Activated CD4-positive, alpha-beta T cell treated with anti-CD3 and anti-CD28 coated beads, Interleukin-10, Interleukin-2, amounts not matched to agents 100 ng/mL and 50 ng/mL, durations not matched to agents 16 hours and 8 hours (primary cell): ENCODE measurements at regions not wholly inside any gene's neighbourhood (a gene's known extent, or its start where the extent isn't known, plus 50 kb on each side); places are given as distances from the start of the nearest gene placed in this dataset.
"Not testable (repeated sequence)": the region's sequence is repeated elsewhere in the genome, so short reads cannot be mapped to it uniquely, and the experiment has no call there.

ENCODE experiments used
- DNase-seq: peaks from one replicate; pipeline ENCODE4 v3.0.0-alpha.2; 2020

DNA sequence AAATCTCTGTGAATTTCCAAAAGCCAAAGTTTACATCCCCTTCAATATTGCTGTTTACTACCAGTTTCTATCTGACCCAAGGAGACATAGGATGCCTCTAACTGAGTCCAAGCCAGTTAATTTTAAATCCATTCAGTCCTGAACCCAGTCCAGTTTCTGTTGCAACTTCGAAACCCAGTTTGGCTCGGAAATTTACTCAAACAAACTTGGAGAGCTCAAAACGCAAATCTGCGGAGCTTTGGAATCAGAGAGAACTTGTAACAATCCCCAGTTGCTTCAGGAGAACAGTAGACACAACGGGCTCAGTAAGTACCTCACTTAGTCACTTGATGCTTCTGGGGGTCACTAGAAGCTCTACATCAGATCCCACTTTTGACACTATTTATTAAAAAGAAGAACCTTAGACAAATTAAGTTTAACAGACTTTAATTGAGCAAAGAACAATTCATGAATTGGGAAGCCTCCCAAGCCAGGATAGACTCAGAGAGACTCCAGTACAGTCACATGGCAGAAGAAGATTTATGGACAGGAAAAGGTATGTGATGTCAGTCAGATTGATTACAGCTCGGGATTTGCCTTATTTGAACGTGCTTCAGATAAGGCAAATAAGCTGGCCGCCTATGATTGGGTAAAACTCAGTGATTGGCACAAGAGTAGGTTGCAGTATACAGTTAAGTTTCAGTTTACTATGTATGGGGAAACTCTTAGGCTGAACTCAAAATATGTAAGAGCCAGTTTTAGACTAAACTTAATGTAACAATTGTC lies 118.0 kb downstream of the RFPL4B start:
- no peak for DNase-seq

DNA sequence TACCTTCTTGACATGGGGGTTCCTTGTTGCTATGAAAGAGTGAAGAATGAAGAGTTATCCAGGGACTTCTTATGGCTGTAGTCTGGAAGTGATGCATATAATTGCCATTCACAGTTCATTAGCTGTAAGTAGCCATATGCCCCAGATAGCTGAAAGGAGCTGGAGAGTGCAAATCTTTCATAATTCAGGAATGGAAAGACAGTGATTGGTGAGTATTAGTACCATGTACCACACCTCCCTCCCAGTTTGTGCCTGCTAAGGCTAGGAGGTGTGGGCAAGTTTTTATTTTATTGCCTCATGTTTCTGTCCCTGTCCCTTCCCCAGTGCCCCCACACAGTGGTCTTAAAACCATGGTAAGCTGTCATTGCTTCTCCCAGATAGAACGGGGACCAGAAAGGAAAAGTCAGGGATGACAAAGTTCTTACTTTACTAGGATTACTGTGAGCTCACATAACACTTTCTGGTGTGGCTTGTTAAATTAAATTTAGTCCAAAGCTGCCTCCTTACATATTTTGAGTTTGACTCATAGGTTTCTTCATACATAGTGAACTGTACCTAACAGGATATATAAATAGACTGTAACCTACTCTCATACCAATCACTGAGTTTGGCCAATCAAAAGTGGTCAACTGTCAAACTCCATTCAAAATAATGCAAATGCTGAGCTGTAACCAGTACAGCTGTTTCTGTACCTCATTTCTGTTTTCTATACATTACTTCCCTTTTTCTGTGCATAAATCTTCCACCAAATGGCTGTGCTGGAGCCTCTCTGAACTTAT lies 119.4 kb downstream of the RFPL4B start:
- no peak for DNase-seq

DNA sequence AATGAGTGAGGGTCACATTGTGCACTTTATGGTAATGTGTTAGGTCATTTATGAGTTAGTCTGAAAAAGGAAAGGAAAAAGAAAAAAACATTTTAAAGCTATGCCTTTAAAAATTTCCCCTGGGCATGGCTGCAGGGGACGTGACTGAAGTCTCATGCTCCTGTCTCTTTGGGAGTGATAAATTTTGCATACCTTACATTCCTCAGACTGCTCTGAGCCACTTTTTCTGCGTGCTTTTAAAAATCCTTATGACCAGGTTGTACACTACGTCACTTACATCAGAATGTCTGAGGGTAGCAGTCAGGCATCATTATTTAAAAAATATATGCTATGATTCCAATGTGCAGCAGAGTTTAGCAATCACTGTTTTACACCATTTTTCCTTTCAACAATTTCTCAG lies 121.2 kb downstream of the RFPL4B start:
- no peak for DNase-seq

DNA sequence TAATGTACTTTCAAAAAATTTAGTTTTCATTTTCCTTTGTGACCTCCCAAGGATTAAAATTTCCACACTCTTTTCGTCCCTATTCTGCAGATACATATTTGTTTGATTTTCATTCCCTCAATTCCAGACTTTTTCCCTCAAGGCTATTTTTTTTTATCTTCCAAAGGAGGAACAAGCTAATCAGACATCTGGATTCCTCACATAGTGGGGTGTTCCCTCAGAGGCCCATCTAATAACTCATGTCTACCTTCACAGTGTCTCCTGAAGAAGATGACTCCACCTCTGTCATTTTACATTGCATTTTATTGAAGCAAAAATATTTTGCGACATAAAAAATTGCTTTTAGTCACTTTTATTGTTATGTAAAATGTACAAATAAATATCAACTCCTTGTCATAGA lies 122.2 kb downstream of the RFPL4B start:
- DNase-seq: no peak

DNA sequence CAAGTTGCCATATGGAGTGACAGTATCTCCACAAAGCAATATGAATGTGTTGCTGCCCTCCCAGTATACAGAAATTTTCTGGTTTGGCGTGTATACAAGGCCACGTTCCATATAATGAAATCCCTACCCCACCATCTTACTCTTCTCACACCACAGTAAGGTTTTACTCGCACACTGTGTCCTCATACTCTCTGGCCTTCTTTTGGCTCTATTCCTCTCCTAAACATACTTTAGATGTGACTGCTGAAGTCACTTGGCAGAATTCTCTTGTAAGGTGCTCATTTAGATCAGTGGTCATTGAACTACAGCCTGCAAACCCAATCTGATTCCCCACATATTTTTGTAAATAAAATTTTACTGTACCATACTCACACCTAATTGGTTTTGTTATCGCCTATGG lies 123.2 kb downstream of the RFPL4B start:
- DNase-seq: no peak

DNA sequence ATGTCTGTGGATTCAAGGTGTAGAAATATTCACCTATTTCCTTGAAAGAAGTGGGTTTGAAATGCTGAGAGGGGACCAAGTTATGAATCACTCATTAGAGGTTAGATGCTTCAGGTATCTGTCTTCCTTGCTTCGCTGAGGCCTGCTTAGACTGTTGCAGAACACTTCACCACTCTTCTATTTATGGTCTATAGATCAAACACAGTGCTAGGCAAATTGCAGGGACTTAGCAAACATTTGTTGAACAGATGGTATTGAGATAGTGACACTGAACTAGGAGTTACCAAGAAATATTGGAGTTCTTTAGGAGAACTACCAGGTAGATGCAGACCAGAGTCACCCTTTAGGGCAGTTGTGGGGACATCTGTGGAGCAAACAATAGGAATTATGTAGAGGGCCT lies 123.8 kb downstream of the RFPL4B start:
- DNase-seq: no peak

DNA sequence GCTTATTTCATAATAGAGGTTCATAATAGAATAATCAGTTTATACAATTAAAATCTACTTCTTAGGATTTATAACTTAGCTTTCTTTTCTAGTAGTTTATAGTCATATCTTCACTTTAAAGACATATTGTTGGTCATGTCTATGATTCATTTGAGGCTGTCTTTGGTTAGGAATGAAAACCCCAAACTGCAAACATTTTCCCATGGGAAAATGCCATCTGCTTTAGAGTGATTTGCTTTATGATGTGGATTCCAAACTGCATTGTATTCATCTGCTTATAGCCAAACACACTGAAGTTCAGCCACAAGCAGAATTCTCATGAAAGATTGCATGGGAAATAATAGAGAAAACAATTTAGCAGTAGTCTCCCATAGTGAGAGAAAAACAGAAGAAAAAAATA lies 128.0 kb downstream of the RFPL4B start:
- no peak for DNase-seq

DNA sequence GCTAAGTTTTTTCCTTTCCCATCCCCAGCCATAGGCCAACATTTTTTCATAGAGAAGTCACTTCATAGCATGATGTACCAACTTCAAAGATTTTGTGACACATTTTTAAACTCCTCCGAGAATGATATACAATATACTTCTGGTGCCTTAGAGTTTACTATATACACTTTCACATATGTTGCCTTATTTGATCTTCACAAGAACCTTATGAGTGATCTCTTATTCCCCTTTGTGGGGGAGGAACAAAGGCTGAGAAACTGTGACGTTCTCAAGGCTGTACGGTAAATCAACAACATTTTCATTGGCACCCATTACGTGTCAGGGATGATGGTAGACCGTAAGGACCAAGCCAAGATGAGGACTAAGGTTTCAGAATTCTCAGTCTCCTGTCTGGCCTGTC lies 130.0 kb downstream of the RFPL4B start:
- no peak for DNase-seq

DNA sequence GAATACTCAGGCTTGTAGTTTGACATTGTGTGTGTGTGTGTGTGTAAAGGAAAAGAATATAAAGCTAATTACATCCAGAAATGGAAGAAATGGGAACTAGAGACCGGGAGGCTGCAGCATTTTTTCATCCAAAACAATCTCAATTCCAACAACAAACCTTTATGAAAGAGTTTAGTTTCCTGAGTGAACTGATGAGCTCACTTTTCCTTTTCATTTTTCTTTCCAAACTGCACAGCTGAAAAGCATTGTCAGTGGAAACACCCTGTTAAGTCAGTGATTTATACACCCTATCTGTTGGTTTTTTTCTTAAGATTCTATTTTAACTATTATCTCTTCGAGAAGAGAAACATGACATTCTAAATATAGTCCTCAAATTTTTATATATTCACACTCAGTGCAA lies 130.9 kb downstream of the RFPL4B start:
- DNase-seq: no peak

DNA sequence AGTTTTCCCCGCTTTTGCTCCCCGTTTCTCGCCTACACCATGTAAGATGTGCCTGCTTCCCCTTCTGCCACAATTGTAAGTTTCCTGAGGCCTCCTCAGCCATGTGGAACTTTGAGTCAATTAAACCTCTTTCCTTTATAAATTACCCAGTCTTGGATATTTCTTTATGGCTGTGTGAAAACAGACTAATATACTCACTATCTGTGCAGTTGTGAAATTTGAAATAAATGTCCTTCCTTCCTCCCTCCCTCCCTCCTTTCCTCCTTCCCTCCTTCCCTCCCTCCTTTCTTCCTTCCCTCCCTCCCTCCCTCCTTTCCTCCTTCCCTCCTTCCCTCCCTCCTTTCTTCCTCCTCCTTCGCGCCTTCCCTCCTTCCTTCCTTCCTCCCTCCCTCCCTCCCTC lies 132.8 kb downstream of the RFPL4B start:
- not testable (repeated sequence) for DNase-seq

DNA sequence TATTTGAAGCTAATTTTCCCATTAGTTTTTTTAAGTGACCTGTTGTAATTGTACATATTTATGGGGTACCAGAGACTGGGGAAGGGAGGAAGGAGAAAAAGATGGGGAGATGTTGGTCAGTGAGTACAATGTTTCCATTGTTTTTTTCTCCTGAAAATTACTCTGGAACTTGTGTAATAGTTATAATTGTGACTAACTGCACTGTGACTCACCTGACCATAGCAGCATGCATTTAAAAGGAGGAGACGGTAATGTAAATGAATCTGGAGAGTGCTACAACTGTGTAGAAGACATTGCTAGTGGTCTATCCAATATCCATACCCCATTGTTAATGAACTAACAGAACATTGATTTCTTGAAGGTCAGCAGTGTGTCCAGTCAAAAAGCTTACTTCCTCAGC lies 133.4 kb downstream of the RFPL4B start:
- no peak for DNase-seq

DNA sequence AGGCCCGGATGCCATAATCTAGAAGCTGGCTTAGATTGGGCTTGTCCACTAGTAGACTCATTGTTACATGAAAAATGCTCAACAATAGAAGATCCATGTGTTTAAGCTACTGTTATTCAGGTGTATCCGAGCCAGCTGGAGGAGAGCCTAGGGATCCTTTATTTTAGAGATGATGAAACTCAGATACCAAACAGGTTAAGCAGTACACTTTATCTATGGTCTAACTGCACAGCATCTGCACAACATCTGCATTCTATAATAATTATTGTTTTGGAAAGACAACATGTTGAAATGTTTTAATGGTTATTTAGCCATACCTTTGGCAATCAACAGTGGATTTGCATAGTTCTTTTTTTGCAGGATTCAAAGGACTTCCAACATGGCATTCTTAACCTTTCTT lies 134.1 kb downstream of the RFPL4B start:
- no peak for DNase-seq

DNA sequence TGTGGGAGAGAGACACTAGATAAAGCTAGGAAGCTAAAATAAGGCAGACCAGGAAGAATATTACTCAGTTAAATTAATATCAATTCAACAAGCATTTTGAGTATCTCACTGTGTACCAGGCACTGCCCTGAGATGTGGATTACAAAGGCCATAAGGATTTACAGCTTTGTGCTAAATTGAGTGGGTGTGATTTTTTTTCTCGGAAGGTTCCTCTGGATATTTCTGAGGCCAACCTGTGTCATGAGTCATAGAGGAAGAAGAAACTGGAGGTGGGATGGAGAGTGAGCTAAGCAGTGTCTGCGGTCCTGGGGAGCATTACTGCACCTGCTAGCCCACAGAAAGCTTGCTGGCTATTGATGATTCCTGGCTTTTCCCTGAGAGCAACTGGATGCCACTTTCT lies 135.2 kb downstream of the RFPL4B start:
- no peak for DNase-seq

DNA sequence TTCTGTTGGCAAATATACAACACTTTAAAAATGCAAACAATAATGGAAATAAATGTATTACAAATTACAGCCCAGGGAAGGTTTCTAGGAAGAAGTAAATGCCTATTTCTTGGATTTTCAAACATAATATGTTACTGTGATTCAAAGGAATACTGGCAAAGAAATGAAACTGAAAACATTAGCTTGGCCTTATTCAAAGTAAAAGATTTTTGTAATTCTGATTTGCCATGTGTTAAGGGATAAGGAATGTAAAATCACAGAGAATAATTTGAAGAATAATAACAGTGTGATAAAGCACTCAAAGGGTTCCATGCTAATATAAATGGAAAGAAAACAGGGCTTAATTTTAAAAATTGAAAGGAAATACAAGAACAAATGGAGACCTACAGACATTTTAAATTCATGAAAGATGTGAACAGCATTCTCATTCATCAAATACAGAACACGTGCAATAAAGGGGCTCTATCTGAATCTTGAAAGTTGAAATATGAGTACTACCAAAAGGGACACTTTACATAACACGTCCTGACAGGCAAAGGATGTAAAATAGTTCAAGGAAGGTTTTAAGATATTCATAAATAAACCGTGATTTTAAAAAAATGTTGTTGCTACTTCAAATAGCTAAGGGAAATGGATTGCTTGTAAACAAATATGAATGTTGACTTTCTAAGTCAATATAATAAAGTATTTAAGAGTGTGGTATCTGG lies 138.1 kb downstream of the RFPL4B start:
- DNase-seq: no peak

DNA sequence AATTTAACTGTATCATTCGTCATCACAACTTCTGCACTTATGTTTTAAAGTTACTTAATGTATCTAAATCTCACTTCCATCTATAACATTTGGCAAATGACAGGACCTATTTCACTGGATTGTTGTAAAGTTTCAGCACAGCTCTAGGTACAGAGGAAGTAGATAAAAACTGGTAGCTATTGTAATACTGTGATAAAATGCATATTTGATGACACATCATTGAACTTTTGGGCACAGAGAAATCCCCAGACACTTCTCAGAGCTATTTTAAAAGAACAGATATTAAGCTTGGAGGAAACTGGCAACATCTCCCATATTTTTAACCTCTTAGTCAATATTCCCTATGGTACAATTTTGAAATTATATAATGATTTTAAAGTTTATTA lies 138.7 kb downstream of the RFPL4B start:
- no peak for DNase-seq

DNA sequence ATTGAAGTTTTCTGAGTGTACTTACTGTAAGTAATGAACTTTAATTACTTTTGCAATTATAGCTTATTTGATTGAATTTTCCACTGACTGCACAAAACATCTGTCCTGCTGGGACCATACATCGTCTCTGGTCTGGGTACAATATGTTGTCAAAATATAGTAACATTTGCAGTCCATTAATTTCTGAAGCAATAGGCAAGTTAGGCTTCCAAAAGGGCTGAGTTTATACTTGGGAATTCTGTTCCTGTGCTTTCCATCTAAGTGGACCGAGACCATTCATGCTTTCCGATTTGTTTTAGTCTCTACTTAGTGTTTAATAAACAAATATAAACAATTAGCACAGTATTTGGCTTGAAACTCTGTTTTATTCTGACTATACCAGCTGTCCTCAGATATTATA lies 139.3 kb downstream of the RFPL4B start:
- no peak for DNase-seq

DNA sequence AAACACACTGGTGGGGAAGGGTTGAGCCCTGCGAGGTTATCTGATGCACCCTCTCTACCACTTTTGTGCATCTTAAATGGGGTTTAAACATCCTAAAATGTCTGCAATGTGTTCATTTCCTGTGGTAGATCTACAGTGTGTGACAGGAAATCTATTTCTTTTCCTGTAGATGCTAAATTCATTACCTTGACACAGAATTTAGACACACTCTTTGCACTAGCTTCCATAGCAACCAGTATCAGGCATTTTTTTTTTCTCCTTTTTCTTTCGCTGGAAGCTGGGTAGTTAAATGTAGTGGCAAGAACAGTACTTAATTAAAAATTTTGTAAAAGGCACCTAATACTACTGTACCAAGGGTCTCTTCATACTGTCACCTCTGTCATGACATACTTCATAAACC lies 141.1 kb downstream of the RFPL4B start:
- DNase-seq: no peak

DNA sequence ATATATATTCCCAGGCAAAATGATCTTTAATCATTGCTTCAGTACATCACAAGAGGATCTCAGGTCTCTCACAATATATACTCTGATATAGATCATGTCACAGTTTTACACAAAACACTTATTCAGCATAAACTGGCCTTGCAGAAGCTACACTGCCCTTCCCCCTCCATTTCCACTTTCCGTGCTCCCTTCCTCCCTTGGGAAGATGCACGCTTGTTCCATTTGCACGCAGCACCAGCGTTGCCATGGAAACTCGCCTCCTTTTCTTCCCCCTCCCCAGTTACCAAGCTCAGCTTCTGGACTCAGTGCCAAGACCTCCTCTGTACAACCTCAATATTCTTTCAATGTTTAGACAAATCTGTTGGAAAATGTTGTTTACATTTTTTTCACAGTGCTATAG lies 154.6 kb downstream of the RFPL4B start:
- no peak for DNase-seq

DNA sequence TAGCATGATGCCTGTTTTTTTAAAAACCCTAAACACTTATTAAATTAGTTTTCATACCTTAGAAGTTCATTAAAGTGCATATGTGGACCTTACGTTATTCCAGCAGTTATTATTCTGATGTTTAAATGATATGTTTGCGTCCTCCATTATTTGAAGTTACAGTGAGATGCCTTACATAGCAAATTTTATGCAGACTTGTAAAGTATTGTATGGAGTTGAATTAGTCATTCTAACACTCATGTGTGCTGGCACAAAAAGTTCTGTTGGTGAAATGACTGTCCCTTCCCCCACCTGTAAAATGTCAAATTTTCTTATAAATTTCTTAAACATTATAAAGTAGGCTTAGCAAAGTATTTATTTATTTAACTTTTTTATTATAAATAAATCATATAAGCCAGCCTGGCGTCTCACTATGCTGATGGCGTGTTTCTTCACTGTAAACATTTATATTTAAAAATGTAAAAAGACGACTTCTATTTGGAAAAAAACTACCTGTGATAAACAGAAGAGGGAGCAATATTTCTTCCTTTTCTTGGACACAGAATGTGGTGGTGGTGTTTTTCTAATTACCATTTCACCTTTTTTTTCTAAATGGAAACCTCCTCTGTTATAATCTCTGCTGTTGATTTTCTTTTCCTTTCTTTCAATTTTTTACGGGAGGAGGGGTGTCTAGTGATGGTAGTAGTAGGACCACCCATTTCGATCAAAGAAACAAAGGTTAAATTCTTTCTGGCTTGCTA lies 155.4 kb downstream of the RFPL4B start:
- no peak for DNase-seq

DNA sequence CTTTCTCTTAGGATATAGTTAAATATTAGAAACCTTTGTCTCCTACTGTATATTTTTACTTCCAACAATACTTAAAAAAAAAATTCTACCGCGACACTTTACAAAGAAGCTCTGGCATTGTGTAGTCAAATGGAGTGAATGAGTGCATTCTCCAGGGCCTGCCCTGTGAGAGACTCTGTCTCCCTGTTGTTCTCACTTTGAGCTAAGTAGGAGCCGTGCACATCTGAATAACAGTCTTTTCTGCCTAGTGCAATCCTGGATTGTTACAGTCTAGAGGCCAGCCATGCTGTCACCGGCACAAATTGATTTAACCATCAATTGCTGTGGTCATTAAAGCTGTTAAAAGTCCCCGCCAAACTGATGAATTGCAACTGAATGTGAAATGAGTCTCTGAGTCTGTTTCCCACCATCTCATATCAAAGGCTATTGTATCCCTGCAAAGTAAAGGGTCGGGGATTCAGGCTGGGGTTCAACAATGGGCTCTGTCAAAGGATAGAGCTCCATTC lies 156.0 kb downstream of the RFPL4B start:
- DNase-seq: no peak

DNA sequence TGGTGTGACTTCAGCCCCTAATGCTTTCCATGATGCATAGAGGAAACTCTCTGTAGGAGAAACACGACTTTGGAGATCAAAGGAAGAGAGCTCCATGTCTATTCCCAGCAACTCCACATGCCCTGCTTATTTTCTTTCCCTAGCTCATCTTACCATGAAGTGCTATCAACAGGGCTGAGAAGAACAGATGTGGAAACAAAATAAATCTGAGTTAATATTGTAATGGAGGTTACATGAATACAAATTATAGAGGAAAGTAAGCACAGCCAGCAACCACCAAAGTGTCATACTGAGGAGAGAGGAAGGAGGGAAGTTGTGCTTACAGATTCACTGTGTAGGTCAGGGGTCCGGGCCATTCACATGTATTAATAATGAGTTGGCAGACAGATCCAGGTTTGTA lies 157.5 kb downstream of the RFPL4B start:
- no peak for DNase-seq

DNA sequence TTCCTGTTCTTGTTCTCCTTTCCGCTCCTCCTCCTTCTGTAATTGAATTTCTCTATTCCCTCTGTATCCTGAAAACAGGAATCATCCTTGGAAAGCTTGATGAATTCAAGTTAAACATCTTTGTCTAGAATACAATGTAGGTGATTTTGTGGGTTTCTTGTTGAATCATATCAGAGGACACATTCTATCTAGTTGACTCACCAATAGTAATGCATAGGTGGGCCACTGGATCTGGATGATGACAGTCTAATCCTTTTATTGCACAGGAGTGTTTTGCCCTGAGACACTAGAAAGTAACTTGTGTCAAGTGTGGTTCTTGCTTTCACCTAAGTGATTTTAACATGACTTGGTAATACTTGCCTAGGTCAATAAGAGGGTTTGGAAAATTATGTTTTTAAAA lies 164.3 kb downstream of the RFPL4B start:
- DNase-seq: no peak

DNA sequence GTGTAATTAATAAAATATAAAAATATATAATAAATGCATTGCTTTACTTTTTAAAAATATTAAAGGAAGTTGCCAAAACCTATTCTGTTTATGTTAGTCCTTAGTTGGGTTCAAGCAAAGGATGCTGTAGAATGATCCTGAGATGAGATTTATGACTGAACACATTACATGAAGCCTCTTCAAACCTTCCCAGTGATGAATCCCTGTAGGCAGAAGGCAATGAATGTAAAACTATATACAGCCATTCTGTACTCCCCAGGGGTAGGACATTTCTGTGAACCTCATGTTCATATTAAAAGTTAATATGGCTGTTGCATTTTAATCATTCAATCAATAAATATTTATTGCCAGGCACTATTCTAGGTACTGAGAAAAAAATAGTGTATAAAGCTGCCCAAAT lies 166.0 kb downstream of the RFPL4B start:
- DNase-seq: no peak
